Gastrocnemius medialis (tissue), 4 donors: ENCODE measurements at regions not wholly inside any gene's neighbourhood (a gene's known extent, or its start where the extent isn't known, plus 50 kb on each side); places are given as distances from the start of the nearest gene placed in this dataset.

Experiments used
- ATAC-seq, 2 donors: fragments of 150-250 bp; one replicate each; pipeline ENCODE4 v1.9.1; 2016
- DNase-seq, 2 donors: peaks; one replicate each; pipeline ENCODE4 v3.0.0-alpha.2; 2019
- H3K27ac ChIP-seq, 4 donors: fragments of 200-600 bp; sonication (generic); 1 replicate in 1 of 4; 2 replicates in 3 of 4; pipeline ENCODE4 v1.5.1; 2016 to 2018; ENCODE audit warnings: mild to moderate bottlenecking in 2 of 4, moderate library complexity in 1 of 4
- H3K27me3 ChIP-seq, 3 donors: fragments of 200-600 bp; sonication (generic) in 2 of 3; 1 replicate in 1 of 3; 2 replicates in 2 of 3; pipeline versions ENCODE4 v1.5.1 to v1.6.0; 2016 to 2019; ENCODE audit warnings: mild to moderate bottlenecking in 1 of 3, moderate library complexity in 1 of 3
- H3K36me3 ChIP-seq, 2 donors: fragments of 200-600 bp; sonication (generic) in 1 of 2; one replicate each; pipeline ENCODE4 v1.5.1; 2017 to 2018
- H3K4me1 ChIP-seq, 2 donors: fragments of 200-600 bp; sonication (generic) in 1 of 2; one replicate each; pipeline ENCODE4 v1.5.1; 2016 to 2017; ENCODE audit warnings: mild to moderate bottlenecking in 2 of 2
- H3K4me3 ChIP-seq, 4 donors: fragments of 200-600 bp; sonication (generic) in 3 of 4; 1 replicate in 1 of 4; 2 replicates in 3 of 4; pipeline ENCODE4 v1.5.1; 2016 to 2019; ENCODE audit warnings: mild to moderate bottlenecking in 2 of 4
- H3K9me3 ChIP-seq, 3 donors: fragments of 200-600 bp; sonication (generic) in 2 of 3; 1 replicate in 1 of 3; 2 replicates in 2 of 3; pipeline ENCODE4 v1.5.1; 2016 to 2019
- CTCF ChIP-seq, 5 experiments: fragments of 450-650 bp in 3 of 5; fragments of 200-600 bp in 2 of 5; sonication (generic) in 2 of 5; IDR thresholded peaks in 4 of 5; conservative IDR thresholded peaks in 1 of 5; 1 replicate in 4 of 5; 2 replicates in 1 of 5; pipeline ENCODE4 v1.5.1; 2016 to 2019; ENCODE audit warnings: antibody characterized with exemption in 5 of 5, mild to moderate bottlenecking in 3 of 5, moderate library complexity in 3 of 5
- POLR2A ChIP-seq, 2 donors: fragments of 450-650 bp; IDR thresholded peaks; one replicate each; pipeline ENCODE4 v1.6.1; 2017; ENCODE audit warnings: antibody characterized with exemption in 2 of 2, mild to moderate bottlenecking in 2 of 2, moderate library complexity in 2 of 2
- in situ Hi-C, 4 donors: fragments of 200-750 bp; cut with MboI; loops; one replicate each; pipeline versions ENCODE4 v1.15.0 to v1.8.0; 2017; ENCODE audit warnings: low sequenced_read_pairs in 4 of 4
- intact Hi-C: fragments of 100-400 bp; cut with DNase I; formaldehyde crosslinking; loops from one replicate; pipeline ENCODE4 v1.15.1; 2023; ENCODE audit warnings: low total_unique reads

DNA sequence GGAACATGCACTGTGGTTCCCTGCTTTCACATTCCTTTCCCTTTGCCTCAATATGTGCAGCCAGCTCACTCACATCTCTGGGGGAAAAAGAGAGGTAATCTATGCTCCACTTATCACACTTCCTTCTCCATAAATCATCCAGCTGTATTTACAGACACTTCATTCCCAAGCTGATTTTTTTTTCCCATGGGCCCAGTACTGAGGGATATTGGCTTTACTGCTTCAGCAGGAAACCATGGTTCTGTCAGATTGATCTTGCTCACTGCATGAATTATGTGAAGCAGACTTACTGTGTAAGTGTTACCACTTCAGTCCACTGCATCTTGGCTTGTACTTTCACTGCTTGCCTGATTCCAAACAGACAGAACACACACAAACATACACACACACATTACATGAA, 555.6 kb downstream of the CCER1 start:
- Histone ChIP-seq H3K4me1 (no peaks in the 10 kb centered on the region), H3K27me3 (no peaks in the 10 kb centered on the region), H3K36me3 (no peaks in the 10 kb centered on the region), H3K27ac (no peak overlapping the region), H3K4me3 (no peak overlapping the region), H3K9me3 (no peaks in the 10 kb centered on the region)
- ATAC-seq (no peak), DNase-seq (no peak)
- intact Hi-C loops (no loop called here), in situ Hi-C loops (no loop called here)
- TF ChIP-seq POLR2A (IDR thresholded peaks at IDR 0.05) (no peak), CTCF (IDR thresholded peaks at IDR 0.05 in 4 of 5, conservative IDR thresholded peaks at IDR 0.05 in 1 of 5) (no peak)

DNA sequence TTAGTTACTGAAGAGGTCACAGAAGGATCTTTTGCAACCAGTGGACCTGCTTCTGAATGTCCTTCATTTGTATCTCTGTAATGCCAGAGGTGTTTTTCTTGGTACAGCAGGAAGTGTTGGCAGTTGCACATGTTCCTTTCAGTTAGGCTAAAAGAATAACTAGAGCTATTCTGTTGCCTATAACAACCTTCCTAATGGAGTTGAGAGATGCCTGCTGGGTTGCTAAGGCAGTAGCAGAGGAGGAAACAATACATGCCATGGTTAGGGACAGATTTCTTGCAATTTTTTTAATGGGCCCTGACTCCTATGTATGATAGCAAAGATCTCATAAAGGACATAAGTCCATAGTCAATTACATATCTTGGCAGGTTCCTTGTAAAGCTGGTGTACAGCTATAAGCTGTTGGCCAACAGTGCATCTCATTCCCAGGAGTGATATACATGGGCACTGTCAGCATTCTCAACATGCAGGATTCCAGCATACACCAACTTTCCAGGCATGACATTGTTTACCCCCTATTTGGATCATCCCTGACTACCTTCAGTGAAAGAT, 556.6 kb downstream of the CCER1 start:
- Histone ChIP-seq H3K27ac (no peak overlapping the region), H3K4me3 (no peak overlapping the region), H3K36me3 (no peaks in the 10 kb centered on the region), H3K4me1 (no peaks in the 10 kb centered on the region), H3K27me3 (no peaks in the 10 kb centered on the region), H3K9me3 (no peaks in the 10 kb centered on the region)
- intact Hi-C loops: no loop called here
- in situ Hi-C loops: no loop called here
- no peak for DNase-seq
- ATAC-seq: no peak
- TF ChIP-seq CTCF (IDR thresholded peaks at IDR 0.05 in 4 of 5, conservative IDR thresholded peaks at IDR 0.05 in 1 of 5): no peak
- TF ChIP-seq POLR2A (IDR thresholded peaks at IDR 0.05): no peak

- TF ChIP-seq CTCF (IDR thresholded peaks at IDR 0.05 in 4 of 5, conservative IDR thresholded peaks at IDR 0.05 in 1 of 5): no peak
- TF ChIP-seq POLR2A (IDR thresholded peaks at IDR 0.05): no peak
- DNase-seq (no peak), ATAC-seq (no peak)
- intact Hi-C loops (no loop called here), in situ Hi-C loops (no loop called here)
- H3K27me3 ChIP-seq: no peaks in the 10 kb centered on the region
- no peak overlapping the region for H3K4me3 ChIP-seq
- H3K27ac ChIP-seq: no peak overlapping the region
- H3K9me3 ChIP-seq: no peaks in the 10 kb centered on the region
- H3K4me1 ChIP-seq: no peaks in the 10 kb centered on the region
- no peaks in the 10 kb centered on the region for H3K36me3 ChIP-seq
Observed at GRCh38 chr12:90396556-90396955, 558.4 kb downstream of the CCER1 start.

- H3K4me1 ChIP-seq: no peaks in the 10 kb centered on the region
- no peaks in the 10 kb centered on the region for H3K27me3 ChIP-seq
- no peak overlapping the region for H3K4me3 ChIP-seq
- TF ChIP-seq CTCF (IDR thresholded peaks at IDR 0.05 in 4 of 5, conservative IDR thresholded peaks at IDR 0.05 in 1 of 5) (no peak), POLR2A (IDR thresholded peaks at IDR 0.05) (no peak)
- ATAC-seq: no peak
- DNase-seq: no peak
- H3K9me3 ChIP-seq: no peaks in the 10 kb centered on the region
- in situ Hi-C loops: no loop called here
- intact Hi-C loops: no loop called here
- no peaks in the 10 kb centered on the region for H3K36me3 ChIP-seq
- no peak overlapping the region for H3K27ac ChIP-seq
Observed at GRCh38 chr12:90393652-90394051, 561.3 kb downstream of the CCER1 start.

- Histone ChIP-seq H3K9me3 (no peaks in the 10 kb centered on the region), H3K27ac (no peak overlapping the region), H3K4me1 (no peaks in the 10 kb centered on the region), H3K36me3 (no peaks in the 10 kb centered on the region), H3K27me3 (no peaks in the 10 kb centered on the region), H3K4me3 (no peak overlapping the region)
- intact Hi-C loops (no loop called here), in situ Hi-C loops (no loop called here)
- no peak for ATAC-seq
- DNase-seq: no peak
- TF ChIP-seq POLR2A (IDR thresholded peaks at IDR 0.05) (no peak), CTCF (IDR thresholded peaks at IDR 0.05 in 4 of 5, conservative IDR thresholded peaks at IDR 0.05 in 1 of 5) (no peak)
Observed at GRCh38 chr12:90393089-90393488, 561.9 kb downstream of the CCER1 start.
